AG09319 (cell line): ENCODE measurements at regions not wholly inside any gene's neighbourhood (a gene's known extent, or its start where the extent isn't known, plus 50 kb on each side); places are given as distances from the start of the nearest gene placed in this dataset.

Source experiments
- DNase-seq: peaks from one replicate; pipeline ENCODE4 v3.0.0-alpha.2; 2010; ENCODE audit warnings: low read depth; ENCODE audit errors: extremely low read depth
- TF ChIP-seq, protein P1 (sequence below): IDR thresholded peaks from 2 replicates; pipeline ENCODE4 v1.5.1; 2011; ENCODE audit warnings: low read depth, mild to moderate bottlenecking, inconsistent platforms, low read length, moderate library complexity

DNA sequence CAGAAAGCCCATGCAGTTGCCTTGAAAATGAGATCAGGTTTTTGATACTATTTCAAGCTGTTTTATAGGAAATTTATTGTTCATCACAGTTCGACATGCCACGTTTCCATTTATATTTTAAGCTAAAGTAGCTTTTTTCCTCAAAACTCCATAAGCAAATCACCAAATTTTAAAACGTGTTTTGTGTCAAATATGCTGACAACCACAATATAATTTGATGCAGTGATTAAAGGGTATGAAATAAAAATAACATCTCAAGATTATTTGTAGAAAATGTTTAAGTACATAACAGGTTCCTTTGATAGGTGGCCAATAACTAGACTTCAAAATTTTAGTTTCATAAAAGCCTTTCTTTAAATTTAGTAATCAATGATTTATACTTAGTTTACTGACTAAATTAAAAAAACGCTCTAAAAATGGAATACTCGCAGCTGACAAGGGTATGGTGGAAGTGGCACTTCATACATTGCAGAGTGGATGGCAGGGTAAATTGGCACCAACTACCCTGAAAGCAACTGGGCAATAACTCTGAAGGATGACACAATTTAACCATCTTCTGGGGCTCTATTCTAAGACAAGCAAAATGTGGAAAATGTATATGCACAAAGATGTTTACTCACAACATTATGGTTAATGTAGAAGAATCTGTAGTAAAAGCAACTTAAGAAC lies 481.6 kb downstream of the TNS3 start:
- TF ChIP-seq, protein P1, sequence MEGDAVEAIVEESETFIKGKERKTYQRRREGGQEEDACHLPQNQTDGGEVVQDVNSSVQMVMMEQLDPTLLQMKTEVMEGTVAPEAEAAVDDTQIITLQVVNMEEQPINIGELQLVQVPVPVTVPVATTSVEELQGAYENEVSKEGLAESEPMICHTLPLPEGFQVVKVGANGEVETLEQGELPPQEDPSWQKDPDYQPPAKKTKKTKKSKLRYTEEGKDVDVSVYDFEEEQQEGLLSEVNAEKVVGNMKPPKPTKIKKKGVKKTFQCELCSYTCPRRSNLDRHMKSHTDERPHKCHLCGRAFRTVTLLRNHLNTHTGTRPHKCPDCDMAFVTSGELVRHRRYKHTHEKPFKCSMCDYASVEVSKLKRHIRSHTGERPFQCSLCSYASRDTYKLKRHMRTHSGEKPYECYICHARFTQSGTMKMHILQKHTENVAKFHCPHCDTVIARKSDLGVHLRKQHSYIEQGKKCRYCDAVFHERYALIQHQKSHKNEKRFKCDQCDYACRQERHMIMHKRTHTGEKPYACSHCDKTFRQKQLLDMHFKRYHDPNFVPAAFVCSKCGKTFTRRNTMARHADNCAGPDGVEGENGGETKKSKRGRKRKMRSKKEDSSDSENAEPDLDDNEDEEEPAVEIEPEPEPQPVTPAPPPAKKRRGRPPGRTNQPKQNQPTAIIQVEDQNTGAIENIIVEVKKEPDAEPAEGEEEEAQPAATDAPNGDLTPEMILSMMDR, result no peak
- no peak for DNase-seq

DNA sequence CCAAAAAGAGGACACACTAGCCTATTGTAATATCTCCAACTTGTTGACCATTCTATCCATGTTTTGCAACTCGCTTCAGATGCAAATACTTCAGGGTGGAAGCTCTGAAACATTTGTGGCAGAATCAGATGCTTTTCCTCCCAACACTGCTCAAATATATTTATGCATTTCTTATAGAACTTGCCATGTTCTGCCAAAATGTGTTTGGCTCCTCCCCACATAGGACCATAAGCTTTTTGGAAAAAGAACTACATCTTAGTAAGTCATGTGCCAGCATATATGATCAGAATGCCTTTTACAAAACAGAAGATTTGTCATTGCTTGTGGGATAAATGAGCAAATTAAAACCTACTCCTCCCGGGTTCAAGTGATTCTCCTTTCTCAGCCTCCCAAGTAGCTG lies 484.5 kb downstream of the TNS3 start:
- DNase-seq, result no peak
- TF ChIP-seq, protein P1, result no peak

DNA sequence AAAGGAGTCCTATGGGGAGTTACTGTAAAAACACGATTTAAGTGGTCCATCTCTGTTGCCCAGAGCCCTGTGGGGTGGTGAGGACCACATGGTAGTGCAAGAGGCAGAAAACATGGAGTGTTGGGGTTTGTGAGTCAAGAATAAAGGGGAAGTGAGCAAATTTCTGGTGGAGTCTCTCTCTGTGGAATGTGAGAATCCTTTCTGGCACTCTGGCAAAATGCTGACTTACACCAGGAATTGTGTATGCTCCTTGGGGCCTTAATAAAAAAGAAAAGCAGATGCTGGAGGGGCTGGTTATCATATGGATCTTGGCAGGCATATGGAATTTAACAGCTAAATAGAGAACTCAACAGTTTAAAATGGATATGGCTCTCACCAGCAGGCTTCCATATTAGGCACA lies 486.0 kb downstream of the TNS3 start:
- TF ChIP-seq, protein P1, result no peak
- no peak for DNase-seq

GRCh38 chr7:47094462-47094861 lies 487.4 kb downstream of the TNS3 start:
- TF ChIP-seq, protein P1, result no peak
- no peak for DNase-seq

GRCh38 chr7:47093320-47094234 lies 488.3 kb downstream of the TNS3 start:
- TF ChIP-seq, protein P1, result no peak
- DNase-seq, result no peak

DNA sequence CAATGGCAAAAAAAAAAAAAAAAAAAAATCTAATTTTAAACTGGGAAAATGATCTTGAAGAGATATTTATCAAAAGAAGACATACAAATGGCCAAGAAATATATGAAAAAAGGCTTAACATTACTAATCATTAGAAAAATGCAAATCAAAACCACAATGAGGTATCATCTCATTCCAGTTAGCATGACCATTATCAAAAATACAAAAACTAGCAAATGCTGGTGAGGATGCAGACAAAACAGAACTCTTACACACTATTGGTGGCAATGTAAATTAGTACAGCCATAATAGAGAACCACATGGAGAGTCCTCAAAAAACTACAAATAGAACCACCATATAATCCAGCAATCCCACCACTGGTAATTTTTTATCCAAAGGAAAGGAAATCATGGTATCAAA lies 489.6 kb downstream of the TNS3 start:
- DNase-seq, result no peak
- TF ChIP-seq, protein P1, result no peak

GRCh38 chr7:47091141-47091540 lies 490.8 kb downstream of the TNS3 start:
- DNase-seq, result no peak
- TF ChIP-seq, protein P1, result no peak
